Cardiac fibroblast (primary cell): ENCODE measurements at regions not wholly inside any gene's neighbourhood (a gene's known extent, or its start where the extent isn't known, plus 50 kb on each side); places are given as distances from the start of the nearest gene placed in this dataset.

Experiments
- DNase-seq, 2 donors: peaks; one replicate each; pipeline versions ENCODE4 v3.0.0 to v3.0.0-alpha.2; 2010; ENCODE audit warnings: low read depth in 2 of 2
- H3K4me3 ChIP-seq, 2 donors: replicated peaks in 1 of 2; 1 replicate in 1 of 2; 2 replicates in 1 of 2; pipeline ENCODE4 v1.5.1; 2011; ENCODE audit warnings: low read depth in 2 of 2, low read length in 2 of 2, mild to moderate bottlenecking in 2 of 2, moderate library complexity in 1 of 2
- CTCF ChIP-seq: IDR thresholded peaks from one replicate; pipeline ENCODE4 v1.5.1; 2011; ENCODE audit warnings: low read depth, mild to moderate bottlenecking, low read length, inconsistent platforms

GRCh38 chr1:219538886-219539285 lies 74.0 kb downstream of the ZC3H11B start:
- DNase-seq, result no peak
- no peak overlapping the region for H3K4me3 ChIP-seq

GRCh38 chr1:219537223-219537631 lies 75.7 kb downstream of the ZC3H11B start:
- TF ChIP-seq CTCF, result no peak
- no peak overlapping the region for H3K4me3 ChIP-seq
- DNase-seq, result no peak

More at GRCh38 chr1:219538886-219539285, 74.0 kb downstream of the ZC3H11B start:
- TF ChIP-seq CTCF, result no peak

GRCh38 chr1:219536038-219536437 lies 76.9 kb downstream of the ZC3H11B start:
- DNase-seq, result no peak
- no peak for TF ChIP-seq CTCF
- no peak overlapping the region for H3K4me3 ChIP-seq

GRCh38 chr1:219534991-219535390 lies 77.9 kb downstream of the ZC3H11B start:
- no peak overlapping the region for H3K4me3 ChIP-seq
- no peak for DNase-seq
- TF ChIP-seq CTCF, result no peak

GRCh38 chr1:219533280-219533679 lies 79.6 kb downstream of the ZC3H11B start:
- peak; percentile 47 to 54 for DNase-seq
- H3K4me3 ChIP-seq, result no peak overlapping the region
- TF ChIP-seq CTCF, result no peak

GRCh38 chr1:219529116-219529515 lies 83.8 kb downstream of the ZC3H11B start:
- no peak overlapping the region for H3K4me3 ChIP-seq
- TF ChIP-seq CTCF, result no peak

GRCh38 chr1:219528633-219529032 lies 84.3 kb downstream of the ZC3H11B start:
- TF ChIP-seq CTCF, result no peak

More at GRCh38 chr1:219529116-219529515, 83.8 kb downstream of the ZC3H11B start:
- DNase-seq, result no peak

More at GRCh38 chr1:219528633-219529032, 84.3 kb downstream of the ZC3H11B start:
- DNase-seq, result no peak
- no peak overlapping the region for H3K4me3 ChIP-seq
